Hematopoietic multipotent progenitor cell treated with erythropoietin and hydrocortisone succinate and interleukin-3 and kit ligand, for 15 days (in vitro differentiated cells): ENCODE measurements at regions not wholly inside any gene's neighbourhood (a gene's known extent, or its start where the extent isn't known, plus 50 kb on each side); places are given as distances from the start of the nearest gene placed in this dataset.

Experiments used
- DNase-seq: peaks from one replicate; pipeline ENCODE4 v3.0.0-alpha.2; 2015; ENCODE audit warnings: low spot score

- DNase-seq, result no peak
Observed at GRCh38 chr6:87807475-87807874, 105.4 kb upstream of the AKIRIN2 start.

- DNase-seq, result no peak
Observed at GRCh38 chr6:87806635-87807034, 104.6 kb upstream of the AKIRIN2 start.

GRCh38 chr6:87806099-87806498 is 104.1 kb upstream of the AKIRIN2 start:
- DNase-seq, result no peak

- DNase-seq, result no peak
Observed at GRCh38 chr6:87803791-87804190, 101.8 kb upstream of the AKIRIN2 start.

GRCh38 chr6:87799651-87800050 is 97.6 kb upstream of the AKIRIN2 start:
- DNase-seq, result no peak

- no peak for DNase-seq
Observed at GRCh38 chr6:87798393-87799278, 96.6 kb upstream of the AKIRIN2 start.

- DNase-seq, result no peak
Observed at GRCh38 chr6:87794922-87795885, 93.2 kb upstream of the AKIRIN2 start.

GRCh38 chr6:87793315-87793714 is 91.3 kb upstream of the AKIRIN2 start:
- DNase-seq, result no peak

GRCh38 chr6:87791982-87792381 is 89.9 kb upstream of the AKIRIN2 start:
- DNase-seq, result no peak

GRCh38 chr6:87791485-87791884 is 89.5 kb upstream of the AKIRIN2 start:
- DNase-seq, result no peak

- DNase-seq, result no peak
Observed at GRCh38 chr6:87791029-87791428, 89.0 kb upstream of the AKIRIN2 start.

- no peak for DNase-seq
Observed at GRCh38 chr6:87789900-87790290, 87.9 kb upstream of the AKIRIN2 start.

GRCh38 chr6:87789198-87789899 is 87.3 kb upstream of the AKIRIN2 start:
- no peak for DNase-seq

GRCh38 chr6:87788141-87788540 is 86.1 kb upstream of the AKIRIN2 start:
- no peak for DNase-seq

GRCh38 chr6:87785229-87785862 is 83.3 kb upstream of the AKIRIN2 start:
- no peak for DNase-seq

GRCh38 chr6:87784690-87785089 is 82.7 kb upstream of the AKIRIN2 start:
- DNase-seq, result no peak

GRCh38 chr6:87784051-87784450 is 82.0 kb upstream of the AKIRIN2 start:
- DNase-seq, result no peak

GRCh38 chr6:87779542-87779941 is 77.5 kb upstream of the AKIRIN2 start:
- DNase-seq, result no peak

- no peak for DNase-seq
Observed at GRCh38 chr6:87772597-87773530, 70.8 kb upstream of the AKIRIN2 start.

- DNase-seq, result no peak
Observed at GRCh38 chr6:87767478-87767877, 65.4 kb upstream of the AKIRIN2 start.

GRCh38 chr6:87766211-87766610 is 64.2 kb upstream of the AKIRIN2 start:
- DNase-seq, result no peak
